ENCODE measurements at regions not wholly inside any gene's neighbourhood (a gene's known extent, or its start where the extent isn't known, plus 50 kb on each side); places are given as distances from the start of the nearest gene placed in this dataset.

- TF ChIP-seq, protein P1, sequence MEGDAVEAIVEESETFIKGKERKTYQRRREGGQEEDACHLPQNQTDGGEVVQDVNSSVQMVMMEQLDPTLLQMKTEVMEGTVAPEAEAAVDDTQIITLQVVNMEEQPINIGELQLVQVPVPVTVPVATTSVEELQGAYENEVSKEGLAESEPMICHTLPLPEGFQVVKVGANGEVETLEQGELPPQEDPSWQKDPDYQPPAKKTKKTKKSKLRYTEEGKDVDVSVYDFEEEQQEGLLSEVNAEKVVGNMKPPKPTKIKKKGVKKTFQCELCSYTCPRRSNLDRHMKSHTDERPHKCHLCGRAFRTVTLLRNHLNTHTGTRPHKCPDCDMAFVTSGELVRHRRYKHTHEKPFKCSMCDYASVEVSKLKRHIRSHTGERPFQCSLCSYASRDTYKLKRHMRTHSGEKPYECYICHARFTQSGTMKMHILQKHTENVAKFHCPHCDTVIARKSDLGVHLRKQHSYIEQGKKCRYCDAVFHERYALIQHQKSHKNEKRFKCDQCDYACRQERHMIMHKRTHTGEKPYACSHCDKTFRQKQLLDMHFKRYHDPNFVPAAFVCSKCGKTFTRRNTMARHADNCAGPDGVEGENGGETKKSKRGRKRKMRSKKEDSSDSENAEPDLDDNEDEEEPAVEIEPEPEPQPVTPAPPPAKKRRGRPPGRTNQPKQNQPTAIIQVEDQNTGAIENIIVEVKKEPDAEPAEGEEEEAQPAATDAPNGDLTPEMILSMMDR (IDR thresholded peaks at IDR 0.05), result no peak
Measured at GRCh38 chr12:115661112-115661511, 616.4 kb downstream of the MED13L start (continued).

DNA sequence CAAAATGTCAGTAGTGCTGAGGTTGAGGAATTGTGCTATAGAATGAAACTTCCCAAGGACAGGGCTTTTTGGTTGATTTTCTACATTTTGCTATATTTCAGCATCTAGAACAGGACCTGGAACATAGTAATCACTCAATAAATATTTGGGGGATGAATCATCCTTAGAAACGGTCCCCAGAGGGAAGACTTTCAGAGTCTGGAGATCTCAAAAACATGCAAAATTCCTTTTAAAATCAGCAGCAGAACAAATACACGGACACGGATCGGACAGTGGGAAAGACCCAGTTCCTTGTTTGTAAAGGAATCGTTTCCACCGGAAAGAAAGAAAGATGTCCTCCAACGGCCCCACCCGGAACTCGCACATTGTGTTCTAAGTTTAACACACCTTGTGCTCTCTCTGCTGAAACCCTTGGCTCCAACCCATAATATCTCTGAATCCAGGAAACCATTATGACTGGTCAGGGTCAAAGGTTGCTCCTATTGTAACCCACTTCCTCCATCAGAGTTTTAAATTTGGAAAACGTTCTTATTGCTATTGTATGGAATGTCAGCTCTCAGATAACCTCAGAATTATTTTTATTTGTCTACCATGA is 617.2 kb downstream of the MED13L start:
- Histone ChIP-seq H3K4me1 (ENCODE audit: control insufficient read depth in 1 of 2, insufficient read depth in 2 of 2, low read depth in 1 of 2, low read length in 1 of 2) (no peaks in the 10 kb centered on the region), H3K27me3 (ENCODE audit: insufficient read depth) (no peaks in the 10 kb centered on the region; the same call in 1 of the 2 replicates), H3K36me3 (replicated peaks in 1 of 2; ENCODE audit: control insufficient read depth in 1 of 2, insufficient read depth in 2 of 2, low read length in 1 of 2) (no peaks in the 10 kb centered on the region), H3K4me2 (no peak overlapping the region), H3K4me3 (ENCODE audit: low read depth in 2 of 2, low read length in 1 of 2) (no peak overlapping the region), H3K9ac (no peak overlapping the region), H3K79me2 (ENCODE audit: insufficient read depth) (no peaks in the 10 kb centered on the region), H3F3A (replicated peaks; ENCODE audit: insufficient read depth) (no peaks in the 10 kb centered on the region), H3K9me3 (no peaks in the 10 kb centered on the region), H4K20me1 (ENCODE audit: insufficient read depth) (no peaks in the 10 kb centered on the region), H3K27ac (ENCODE audit: low read depth in 2 of 2, low read length in 1 of 2) (no peak overlapping the region), H2AFZ (ENCODE audit: low read depth) (no peak overlapping the region), H3K9me2 (no peaks in the 10 kb centered on the region)
- TF ChIP-seq GATA2 (CRISPR knock-in tag; IDR thresholded peaks at IDR 0.05) (no peak), GABPA (IDR thresholded peaks at IDR 0.05; ENCODE audit: low read depth) (no peak), USF1 (IDR thresholded peaks at IDR 0.05; ENCODE audit: borderline replicate concordance, low read depth) (no peak), NFIC (IDR thresholded peaks at IDR 0.05; ENCODE audit: borderline replicate concordance) (no peak), ZBTB33 (IDR thresholded peaks at IDR 0.05; ENCODE audit: borderline replicate concordance, low read depth) (no peak), EP300 (IDR thresholded peaks at IDR 0.05; ENCODE audit: borderline replicate concordance in 1 of 2, low read depth in 1 of 2, low read length in 1 of 2) (no peak), SMC3 (IDR thresholded peaks at IDR 0.05; ENCODE audit: low read depth, low read length) (no peak)
- POLR2A ChIA-PET, result no interaction called here
- WGBS (ENCODE audit: low lambda C conversion rate), result 59% methylated on average over 10 of the region's 10 CpGs
- CTCF ChIA-PET, result no interaction called here
- no peak for DNase-seq

GRCh38 chr12:115659422-115659821 is 618.1 kb downstream of the MED13L start:
- no peaks in the 10 kb centered on the region; the same call in 1 of the 2 replicates for H3K27me3 ChIP-seq (ENCODE audit: insufficient read depth)
- 51% methylated on average over 4 of the region's 4 CpGs for WGBS (ENCODE audit: low lambda C conversion rate)
- no peaks in the 10 kb centered on the region for H4K20me1 ChIP-seq (ENCODE audit: insufficient read depth)
- no peaks in the 10 kb centered on the region for H3K79me2 ChIP-seq (ENCODE audit: insufficient read depth)
- H3K36me3 ChIP-seq (replicated peaks in 1 of 2; ENCODE audit: control insufficient read depth in 1 of 2, insufficient read depth in 2 of 2, low read length in 1 of 2), result no peaks in the 10 kb centered on the region
- ChIA-PET CTCF (no interaction called here), POLR2A (no interaction called here)
- TF ChIP-seq EZH2phosphoT487 (IDR thresholded peaks at IDR 0.05; ENCODE audit: borderline replicate concordance, low read depth) (no peak), ELF1 (IDR thresholded peaks at IDR 0.05) (no peak), MAX (IDR thresholded peaks at IDR 0.05; ENCODE audit: low read depth) (no peak), RFX5 (IDR thresholded peaks at IDR 0.05; ENCODE audit: low read length) (no peak)
- no peak overlapping the region for H3K4me2 ChIP-seq
- H3F3A ChIP-seq (replicated peaks; ENCODE audit: insufficient read depth), result no peaks in the 10 kb centered on the region
- no peaks in the 10 kb centered on the region for H3K4me1 ChIP-seq (ENCODE audit: control insufficient read depth in 1 of 2, insufficient read depth in 2 of 2, low read depth in 1 of 2, low read length in 1 of 2)
- H3K4me3 ChIP-seq (ENCODE audit: low read depth in 2 of 2, low read length in 1 of 2), result no peak overlapping the region
- no peak overlapping the region for H3K9ac ChIP-seq
- no peak overlapping the region for H3K27ac ChIP-seq (ENCODE audit: low read depth in 2 of 2, low read length in 1 of 2)
- no peak for DNase-seq
- H3K9me2 ChIP-seq, result no peaks in the 10 kb centered on the region
- no peak overlapping the region for H2AFZ ChIP-seq (ENCODE audit: low read depth)
- no peaks in the 10 kb centered on the region for H3K9me3 ChIP-seq

All from SK-N-SH (cell line).